SK-N-SH treated with all-trans-retinoic acid at 6 μM for 48 hours (cell line): ENCODE measurements at regions not wholly inside any gene's neighbourhood (a gene's known extent, or its start where the extent isn't known, plus 50 kb on each side); places are given as distances from the start of the nearest gene placed in this dataset.
"Not testable (repeated sequence)": the region's sequence is repeated elsewhere in the genome, so short reads cannot be mapped to it uniquely, and the experiment has no call there.

Experiments used
- ATAC-seq: fragments of 200-7000 bp; cut with Tn5 transposase; 3 replicates; pipeline ENCODE4 v1.9.1; 2020; ENCODE audit warnings: mild to moderate bottlenecking, moderate library complexity
- ARNTL ChIP-seq: fragments of 450-650 bp; formaldehyde crosslinking; IDR thresholded peaks from 2 replicates; pipeline ENCODE4 v1.5.0; 2020; ENCODE audit warnings: low read depth, mild to moderate bottlenecking, moderate library complexity, borderline replicate concordance
- BACH2 ChIP-seq: fragments of 250-450 bp; sonication (Bioruptor Pico); IDR thresholded peaks from 2 replicates; pipeline ENCODE4 v1.9.0; 2021; ENCODE audit warnings: mild to moderate bottlenecking, borderline replicate concordance
- CREB5 ChIP-seq: fragments of 250-450 bp; sonication (Bioruptor Pico); IDR thresholded peaks from 2 replicates; pipeline ENCODE4 v1.5.1; 2020; ENCODE audit warnings: low read depth, mild to moderate bottlenecking, moderate library complexity
- CSDC2 ChIP-seq: fragments of 250-450 bp; sonication (Bioruptor Pico); IDR thresholded peaks from 2 replicates; pipeline ENCODE4 v1.5.0; 2020; ENCODE audit warnings: mild to moderate bottlenecking, moderate library complexity
- CSRNP3 ChIP-seq: fragments of 250-450 bp; sonication (Bioruptor Pico); IDR thresholded peaks from 2 replicates; pipeline ENCODE4 v1.5.1; 2021; ENCODE audit warnings: mild to moderate bottlenecking, moderate library complexity
- ESRRG ChIP-seq: fragments of 250-450 bp; sonication (Bioruptor Pico); IDR thresholded peaks from 2 replicates; pipeline ENCODE4 v1.6.1; 2021; ENCODE audit warnings: mild to moderate bottlenecking
- GLIS3 ChIP-seq: fragments of 250-450 bp; sonication (Bioruptor Pico); IDR thresholded peaks from 2 replicates; pipeline ENCODE4 v1.5.0; 2020; ENCODE audit warnings: mild to moderate bottlenecking, moderate library complexity
- ISL1 ChIP-seq: fragments of 250-450 bp; sonication (Bioruptor Pico); IDR thresholded peaks from 2 replicates; pipeline ENCODE4 v2.1.2; 2022; ENCODE audit warnings: mild to moderate bottlenecking, moderate library complexity
- PATZ1 ChIP-seq: fragments of 250-450 bp; sonication (Bioruptor Pico); IDR thresholded peaks from 2 replicates; pipeline ENCODE4 v1.8.0; 2020; ENCODE audit warnings: mild to moderate bottlenecking, moderate library complexity, borderline replicate concordance
- POU6F1 ChIP-seq: fragments of 250-450 bp; sonication (Bioruptor Pico); IDR thresholded peaks from 2 replicates; pipeline ENCODE4 v1.8.0; 2021; ENCODE audit warnings: low read depth, mild to moderate bottlenecking, moderate library complexity, borderline replicate concordance
- PPARA ChIP-seq: fragments of 250-450 bp; sonication (Bioruptor Pico); IDR thresholded peaks from 2 replicates; pipeline ENCODE4 v1.5.0; 2020; ENCODE audit warnings: mild to moderate bottlenecking, borderline replicate concordance
- SNAI2 ChIP-seq: fragments of 250-450 bp; sonication (Bioruptor Pico); IDR thresholded peaks from 2 replicates; pipeline ENCODE4 v1.5.0; 2020; ENCODE audit warnings: mild to moderate bottlenecking, moderate library complexity
- TCF4 ChIP-seq: fragments of 250-450 bp; sonication (Bioruptor Pico); IDR thresholded peaks from 2 replicates; pipeline ENCODE4 v1.8.0; 2021; ENCODE audit warnings: mild to moderate bottlenecking, moderate library complexity, borderline replicate concordance
- ZC3H10 ChIP-seq: fragments of 250-450 bp; sonication (Bioruptor Pico); IDR thresholded peaks from 2 replicates; pipeline ENCODE4 v1.5.1; 2021; ENCODE audit warnings: mild to moderate bottlenecking, moderate library complexity
- ZFP3 ChIP-seq: fragments of 250-450 bp; sonication (Bioruptor Pico); IDR thresholded peaks from 2 replicates; pipeline ENCODE4 v1.5.0; 2020; ENCODE audit warnings: mild to moderate bottlenecking, moderate library complexity
- ZFP30 ChIP-seq: fragments of 450-650 bp; formaldehyde crosslinking; IDR thresholded peaks from 2 replicates; pipeline ENCODE4 v1.5.0; 2022; ENCODE audit warnings: mild to moderate bottlenecking, moderate library complexity
- ZNF565 ChIP-seq: fragments of 450-650 bp; formaldehyde crosslinking; conservative IDR thresholded peaks from 2 replicates; pipeline ENCODE4 v1.5.0; 2020; ENCODE audit warnings: low read depth, mild to moderate bottlenecking, moderate library complexity
- ZNF70 ChIP-seq: fragments of 450-650 bp; formaldehyde crosslinking; IDR thresholded peaks from 2 replicates; pipeline ENCODE4 v1.5.0; 2020; ENCODE audit warnings: mild to moderate bottlenecking, moderate library complexity
- ZNF8 ChIP-seq: fragments of 450-650 bp; formaldehyde crosslinking; IDR thresholded peaks from 2 replicates; pipeline ENCODE4 v1.5.0; 2020; ENCODE audit warnings: mild to moderate bottlenecking, moderate library complexity

- TF ChIP-seq SNAI2 (CRISPR knock-in tag), result no peak
- no peak for TF ChIP-seq GLIS3 (CRISPR knock-in tag)
- TF ChIP-seq ZC3H10 (CRISPR knock-in tag), result no peak
- TF ChIP-seq POU6F1 (CRISPR knock-in tag), result no peak
- ATAC-seq, result no peak
Measured at GRCh38 chr3:189430166-189430565, 201.0 kb upstream of the TP63 start.

DNA sequence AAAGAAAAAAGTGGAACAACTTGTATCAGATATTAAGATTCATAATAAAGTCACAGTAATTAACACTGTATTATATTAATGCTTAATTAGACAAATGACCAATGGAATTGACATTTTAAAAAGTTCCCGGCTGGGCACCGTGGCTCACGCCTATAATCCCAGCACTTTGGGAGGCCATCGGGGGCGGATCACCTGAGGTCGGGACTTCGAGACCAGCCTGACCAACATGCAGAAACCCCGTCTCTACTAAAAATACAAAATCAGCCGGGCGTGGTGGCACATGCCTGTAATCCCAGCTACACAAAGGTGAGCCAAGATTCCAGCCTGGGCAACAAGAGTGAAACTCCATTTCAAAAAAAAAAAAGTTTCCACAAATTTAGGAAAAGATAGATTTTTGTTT lies 188.9 kb upstream of the TP63 start:
- ATAC-seq, result not testable (repeated sequence)

GRCh38 chr3:189446959-189447560 lies 184.1 kb upstream of the TP63 start:
- no peak for ATAC-seq
- TF ChIP-seq ZFP3 (CRISPR knock-in tag) (no peak), TCF4 (CRISPR knock-in tag) (no peak), ZNF565 (CRISPR knock-in tag) (no peak), ARNTL (no peak), CSDC2 (no peak), CREB5 (CRISPR knock-in tag) (no peak), ISL1 (CRISPR knock-in tag) (no peak), ZNF70 (CRISPR knock-in tag) (no peak), POU6F1 (CRISPR knock-in tag) (no peak), PPARA (CRISPR knock-in tag) (no peak), SNAI2 (CRISPR knock-in tag) (no peak), PATZ1 (CRISPR knock-in tag) (no peak), CSRNP3 (CRISPR knock-in tag) (no peak), ZC3H10 (CRISPR knock-in tag) (no peak)

DNA sequence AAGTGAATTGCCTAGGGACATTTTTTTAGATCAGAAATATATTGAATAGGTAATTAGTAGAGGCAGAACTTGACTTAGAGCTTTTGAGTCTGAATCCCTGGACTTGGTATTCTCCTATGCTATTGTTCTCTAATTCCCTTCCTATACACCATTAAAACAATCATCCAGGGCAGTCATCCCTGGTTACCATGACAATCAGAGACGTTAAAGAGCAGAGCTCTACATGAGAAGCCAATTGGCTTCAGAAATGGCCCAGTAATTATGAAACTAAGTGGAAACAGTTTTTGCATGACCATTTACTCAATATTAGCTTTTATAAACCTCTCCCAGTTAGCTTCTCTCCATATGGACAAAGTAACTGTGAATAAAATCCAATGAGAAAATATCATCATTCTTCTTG lies 182.1 kb upstream of the TP63 start:
- ATAC-seq, result no peak
- no peak for TF ChIP-seq BACH2 (CRISPR knock-in tag)
- no peak for TF ChIP-seq CSRNP3 (CRISPR knock-in tag)
- TF ChIP-seq ARNTL, result no peak
- TF ChIP-seq CSDC2, result no peak
- no peak for TF ChIP-seq ZFP30
- no peak for TF ChIP-seq TCF4 (CRISPR knock-in tag)
- no peak for TF ChIP-seq CREB5 (CRISPR knock-in tag)
- TF ChIP-seq ESRRG, result no peak
- no peak for TF ChIP-seq ZNF8 (CRISPR knock-in tag)
- no peak for TF ChIP-seq ZFP3 (CRISPR knock-in tag)
- TF ChIP-seq ZNF565 (CRISPR knock-in tag), result no peak
- no peak for TF ChIP-seq POU6F1 (CRISPR knock-in tag)
- no peak for TF ChIP-seq ZC3H10 (CRISPR knock-in tag)
